H1 (cell line): ENCODE measurements at regions not wholly inside any gene's neighbourhood (a gene's known extent, or its start where the extent isn't known, plus 50 kb on each side); places are given as distances from the start of the nearest gene placed in this dataset.

ENCODE experiments used
- CTCF ChIA-PET: fragments of 300-600 bp; sonication (Branson Sonifier 250); formaldehyde crosslinking; loops from one replicate; lab custom pipeline; 2021; ENCODE audit not compliant: partially characterized antibody; lab: Charles Lee
- POLR2A ChIA-PET: fragments of 300-600 bp; sonication (Branson Sonifier 250); formaldehyde crosslinking; loops from one replicate; lab custom pipeline; 2021; ENCODE audit warnings: inconsistent platforms; ENCODE audit not compliant: partially characterized antibody; lab: Charles Lee
- DNase-seq, 2 experiments: peaks; one replicate each; pipeline versions ENCODE4 v3.0.0 to v3.0.0-alpha.2; 2010 to 2022; ENCODE audit warnings: low spot score in 2 of 2, low read depth in 1 of 2, mixed read lengths in 1 of 2
- FAIRE-seq: peaks from 2 replicates; lab custom pipeline; 2011; peaks lifted over from hg19 to GRCh38; lab: Jason Lieb, UNC
- H2AFZ ChIP-seq: 2 replicates; pipeline ENCODE4 v1.8.1; 2012; ENCODE audit warnings: low read length, inconsistent platforms
- H2AK5ac ChIP-seq: 2 replicates; pipeline ENCODE4 v1.6.1; 2013; ENCODE audit warnings: low read depth, low read length
- H2BK120ac ChIP-seq: replicated peaks from 2 replicates; pipeline ENCODE3; 2013; ENCODE audit warnings: low read depth, low read length, inconsistent platforms
- H2BK12ac ChIP-seq: 2 replicates; pipeline ENCODE4 v1.6.1; 2013; ENCODE audit warnings: low read depth, low read length
- H2BK15ac ChIP-seq: 2 replicates; pipeline ENCODE4 v1.6.1; 2013; ENCODE audit warnings: low read length
- H2BK20ac ChIP-seq: 2 replicates; pipeline ENCODE4 v1.6.1; 2013; ENCODE audit warnings: low read length
- H2BK5ac ChIP-seq: 2 replicates; pipeline ENCODE4 v1.6.1; 2013; ENCODE audit warnings: low read depth, low read length
- H3K14ac ChIP-seq: 2 replicates; pipeline ENCODE4 v1.6.1; 2013; ENCODE audit warnings: inconsistent platforms; ENCODE audit not compliant: insufficient read length
- H3K18ac ChIP-seq: 2 replicates; pipeline ENCODE4 v1.6.1; 2013; ENCODE audit warnings: low read length; ENCODE audit errors: extremely low read depth
- H3K23ac ChIP-seq: 2 replicates; pipeline ENCODE4 v1.6.1; 2013; ENCODE audit warnings: inconsistent platforms; ENCODE audit not compliant: insufficient read length
- H3K23me2 ChIP-seq: 2 replicates; pipeline ENCODE4 v1.6.1; 2013; ENCODE audit warnings: low read depth, low read length
- H3K27ac ChIP-seq: 2 replicates; pipeline ENCODE4 v1.6.1; 2011; ENCODE audit warnings: low read depth, low read length, inconsistent platforms
- H3K27me3 ChIP-seq, 4 experiments: replicated peaks in 1 of 4; 1 replicate in 1 of 4; 2 replicates in 3 of 4; pipeline versions ENCODE4 v1.6.1 to v1.8.1; 2011 to 2013; ENCODE audit warnings: low read length in 3 of 4, mild to moderate bottlenecking in 3 of 4, inconsistent platforms in 2 of 4, mixed read lengths in 2 of 4, moderate library complexity in 1 of 4; ENCODE audit not compliant: control insufficient read depth in 3 of 4, insufficient read depth in 3 of 4; ENCODE audit errors: extremely low read depth in 1 of 4
- H3K36me3 ChIP-seq, 4 experiments: 2 replicates each; pipeline versions ENCODE4 v1.6.1 to v1.8.1; 2011 to 2013; ENCODE audit warnings: mild to moderate bottlenecking in 4 of 4, low read length in 3 of 4, moderate library complexity in 2 of 4, control low read depth in 1 of 4, inconsistent platforms in 1 of 4; ENCODE audit not compliant: insufficient read depth in 4 of 4, control insufficient read depth in 2 of 4
- H3K4ac ChIP-seq: replicated peaks from 2 replicates; pipeline ENCODE3; 2013; ENCODE audit warnings: low read length, low read depth, mixed read lengths, inconsistent platforms; ENCODE audit not compliant: insufficient read length
- H3K4me1 ChIP-seq, 4 experiments: replicated peaks in 1 of 4; 1 replicate in 1 of 4; 2 replicates in 3 of 4; pipeline versions ENCODE4 v1.6.1 to v1.8.1; 2011 to 2013; ENCODE audit warnings: low read length in 3 of 4, inconsistent platforms in 2 of 4, mixed read lengths in 1 of 4; ENCODE audit not compliant: insufficient read depth in 4 of 4, control insufficient read depth in 3 of 4
- H3K4me2 ChIP-seq, 2 experiments: 2 replicates each; pipeline versions ENCODE4 v1.6.1 to v1.8.1; 2011 to 2013; ENCODE audit warnings: low read depth in 2 of 2, low read length in 2 of 2, control low read depth in 1 of 2, inconsistent platforms in 1 of 2, mild to moderate bottlenecking in 1 of 2; ENCODE audit not compliant: insufficient read depth in 1 of 2
- H3K4me3 ChIP-seq, 4 experiments: fragments of 200-600, 300-600 bp in 1 of 4; sonication (generic), shearing (Covaris generic), sonication (Bioruptor Twin) in 1 of 4; 2 replicates each; pipeline versions ENCODE4 v1.5.1 to v1.8.1; 2011 to 2016; ENCODE audit warnings: low read length in 4 of 4, low read depth in 3 of 4, control low read depth in 2 of 4, inconsistent platforms in 2 of 4, mild to moderate bottlenecking in 2 of 4, mixed read lengths in 1 of 4, moderate library complexity in 1 of 4; ENCODE audit not compliant: insufficient read depth in 2 of 4; ENCODE audit errors: extremely low read depth in 1 of 4
- H3K56ac ChIP-seq: replicated peaks from 2 replicates; pipeline ENCODE3; 2013; ENCODE audit warnings: low read depth, mild to moderate bottlenecking, mixed read lengths, low read length, inconsistent platforms; ENCODE audit not compliant: insufficient read length
- H3K79me1 ChIP-seq: 2 replicates; pipeline ENCODE4 v1.6.1; 2013; ENCODE audit warnings: low read depth, low read length, control low read depth
- H3K79me2 ChIP-seq, 2 experiments: 2 replicates each; pipeline versions ENCODE4 v1.6.1 to v1.8.1; 2012 to 2013; ENCODE audit warnings: low read length in 2 of 2, mild to moderate bottlenecking in 2 of 2, inconsistent platforms in 1 of 2; ENCODE audit not compliant: insufficient read depth in 2 of 2, control insufficient read depth in 1 of 2
- H3K9ac ChIP-seq, 4 experiments: replicated peaks in 1 of 4; 1 replicate in 1 of 4; 2 replicates in 3 of 4; pipeline versions ENCODE4 v1.6.1 to v1.8.1; 2011 to 2013; ENCODE audit warnings: low read depth in 3 of 4, low read length in 3 of 4, control low read depth in 2 of 4, mild to moderate bottlenecking in 2 of 4, moderate library complexity in 2 of 4, inconsistent platforms in 1 of 4; ENCODE audit errors: extremely low read depth in 1 of 4
- H3K9me3 ChIP-seq, 2 experiments: 2 replicates each; pipeline versions ENCODE4 v1.6.1 to v1.8.1; 2012 to 2013; ENCODE audit warnings: mild to moderate bottlenecking in 2 of 2, moderate library complexity in 2 of 2, control low read depth in 1 of 2, inconsistent platforms in 1 of 2, low read depth in 1 of 2, low read length in 1 of 2, mixed read lengths in 1 of 2; ENCODE audit not compliant: insufficient read depth in 2 of 2
- H4K20me1 ChIP-seq, 2 experiments: replicated peaks in 1 of 2; 2 replicates each; pipeline versions ENCODE3 to v1.8.1; 2011 to 2013; ENCODE audit warnings: inconsistent platforms in 2 of 2, low read length in 2 of 2, mild to moderate bottlenecking in 1 of 2; ENCODE audit not compliant: insufficient read depth in 2 of 2, control insufficient read depth in 1 of 2
- H4K5ac ChIP-seq: 2 replicates; pipeline ENCODE4 v1.6.1; 2013; ENCODE audit warnings: low read length, low read depth, mixed read lengths, inconsistent platforms; ENCODE audit not compliant: insufficient read length
- H4K8ac ChIP-seq: 2 replicates; pipeline ENCODE4 v1.8.0; 2013; ENCODE audit warnings: mild to moderate bottlenecking, moderate library complexity, low read length, inconsistent platforms; ENCODE audit not compliant: insufficient read depth; ENCODE audit errors: extremely low read depth
- H4K91ac ChIP-seq: replicated peaks from 2 replicates; pipeline ENCODE3; 2013; ENCODE audit warnings: low read length, mixed read lengths, inconsistent platforms; ENCODE audit not compliant: insufficient read length
- POLR2A ChIP-seq, 2 experiments: IDR thresholded peaks; 1 replicate in 1 of 2; 2 replicates in 1 of 2; pipeline ENCODE4 v1.6.1; 2011; ENCODE audit warnings: low read depth in 2 of 2, low read length in 2 of 2, mild to moderate bottlenecking in 2 of 2; ENCODE audit errors: control extremely low read depth in 1 of 2
- TAF7 ChIP-seq: optimal IDR thresholded peaks from 2 replicates; pipeline ENCODE3; 2011; ENCODE audit warnings: low read depth, mild to moderate bottlenecking, inconsistent platforms, low read length, moderate library complexity, borderline replicate concordance
- WGBS, 2 experiments: shearing (Covaris generic) in 1 of 2; methylation state at CpG; one replicate each; pipeline versions ENCODE4 v1.1.6 to v1.1.7; 2013 to 2015; ENCODE audit warnings: low lambda C conversion rate in 2 of 2, mixed read lengths in 2 of 2, inconsistent platforms in 1 of 2, low coverage in 1 of 2, missing lambda C conversion rate in 1 of 2; ENCODE audit not compliant: insufficient replicate concordance in 2 of 2, insufficient coverage in 1 of 2, insufficient read length in 1 of 2; ENCODE audit errors: extremely low coverage in 1 of 2, missing lambda C conversion rate in 1 of 2; 5-methylcytosine and 5-hydroxymethylcytosine counted together
- TF ChIP-seq, protein P1 (sequence below): IDR thresholded peaks from 2 replicates; pipeline ENCODE4 v1.6.1; 2011; ENCODE audit warnings: low read depth, mild to moderate bottlenecking, low read length; ENCODE audit not compliant: insufficient read depth

DNA sequence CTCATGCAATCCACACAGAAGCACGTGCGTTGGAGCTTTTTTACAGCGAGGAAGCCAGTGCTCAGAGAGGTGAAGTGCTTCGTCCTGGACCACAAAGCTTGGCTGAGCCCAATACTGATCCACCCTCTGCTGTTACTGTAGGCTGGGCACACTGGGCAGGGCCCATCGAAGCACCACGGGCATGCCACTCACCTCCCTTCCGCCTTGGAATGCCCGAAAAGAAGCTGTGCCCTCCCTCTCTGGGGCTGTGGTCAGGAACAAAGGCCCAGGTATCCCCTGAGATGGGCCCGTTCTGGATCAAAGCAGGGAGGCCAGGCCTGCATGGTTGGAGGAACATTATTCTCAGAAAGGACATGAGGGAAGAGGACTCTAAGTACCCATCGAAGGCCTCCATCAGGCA is 206.7 kb upstream of the C1orf174 start:
- 0 out of 2 replicates have a peak overlapping the region, but pooled peaks have one; percentile 44 for H2BK5ac ChIP-seq
- no peak overlapping the region for H2BK12ac ChIP-seq
- H3K9me3 ChIP-seq: no peaks in the 10 kb centered on the region
- H3K4me3 ChIP-seq: no peak overlapping the region
- no peak overlapping the region for H3K4ac ChIP-seq
- no peaks in the 10 kb centered on the region for H3K36me3 ChIP-seq
- no peak overlapping the region for H3K14ac ChIP-seq
- POLR2A ChIA-PET: no interaction called here
- CTCF ChIA-PET: no interaction called here
- TF ChIP-seq, protein P1, sequence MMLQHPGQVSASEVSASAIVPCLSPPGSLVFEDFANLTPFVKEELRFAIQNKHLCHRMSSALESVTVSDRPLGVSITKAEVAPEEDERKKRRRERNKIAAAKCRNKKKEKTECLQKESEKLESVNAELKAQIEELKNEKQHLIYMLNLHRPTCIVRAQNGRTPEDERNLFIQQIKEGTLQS: no peak
- TF ChIP-seq POLR2A (IDR thresholded peaks at IDR 0.05; ENCODE audit: control extremely low read depth in 1 of 2, low read depth in 2 of 2, low read length in 2 of 2) (no peak), TAF7 (no peak)
- no peaks in the 10 kb centered on the region for H3K79me2 ChIP-seq
- H2AFZ ChIP-seq: no peak overlapping the region
- no peaks in the 10 kb centered on the region for H3K79me1 ChIP-seq
- no peaks in the 10 kb centered on the region; a peak in 1 of 7 replicates for H3K27me3 ChIP-seq
- FAIRE-seq (no peak), DNase-seq (no peak)
- H3K23me2 ChIP-seq: no peaks in the 10 kb centered on the region
- no peak overlapping the region for H4K5ac ChIP-seq
- H3K18ac ChIP-seq: no peak overlapping the region
- no peak overlapping the region for H4K91ac ChIP-seq
- no peak overlapping the region for H3K4me2 ChIP-seq
- no peaks in the 10 kb centered on the region for H4K20me1 ChIP-seq
- no peak overlapping the region for H4K8ac ChIP-seq
- H3K56ac ChIP-seq: no peak overlapping the region
- no peak overlapping the region for H3K27ac ChIP-seq
- H2BK120ac ChIP-seq: no peak overlapping the region
- H2BK20ac ChIP-seq: no peak overlapping the region
- no peak overlapping the region; the same call in 1 of the 2 replicates for H2AK5ac ChIP-seq
- 81% methylated on average over 10 of the region's 10 CpGs; no CpG with 5 or more reads in 1 of the 2 experiments for WGBS, 2 experiments
- no peak overlapping the region for H2BK15ac ChIP-seq
- H3K4me1 ChIP-seq: peaks cover 0 to 6% (median 0%) of the 10 kb centered on the region in 4 experiments; a peak in 2 of 7 replicates
- H3K23ac ChIP-seq: no peak overlapping the region
- no peak overlapping the region for H3K9ac ChIP-seq
